Astrocyte (in vitro differentiated cells and primary cell): ENCODE measurements at regions not wholly inside any gene's neighbourhood (a gene's known extent, or its start where the extent isn't known, plus 50 kb on each side); places are given as distances from the start of the nearest gene placed in this dataset.

Source experiments
- DNase-seq: peaks from one replicate; pipeline ENCODE4 v3.0.0-alpha.2; 2010; ENCODE audit warnings: low read depth
- FAIRE-seq: peaks from 2 replicates; lab custom pipeline; 2011; peaks lifted over from hg19 to GRCh38; lab: Jason Lieb, UNC
- H2AFZ ChIP-seq: 2 replicates; pipeline ENCODE4 v1.6.0; 2012; ENCODE audit warnings: low read depth, low read length, inconsistent platforms
- H3K27ac ChIP-seq: 2 replicates; pipeline ENCODE4 v1.5.1; 2011; ENCODE audit warnings: low read depth, low read length, inconsistent platforms
- H3K27me3 ChIP-seq: 2 replicates; pipeline ENCODE4 v1.6.0; 2011; ENCODE audit warnings: low read length, inconsistent platforms; ENCODE audit not compliant: insufficient read depth
- H3K36me3 ChIP-seq: 2 replicates; pipeline ENCODE4 v1.5.1; 2011; ENCODE audit warnings: low read length, inconsistent platforms; ENCODE audit not compliant: insufficient read depth
- H3K4me1 ChIP-seq: 2 replicates; pipeline ENCODE4 v1.5.1; 2011; ENCODE audit warnings: low read length, inconsistent platforms; ENCODE audit not compliant: insufficient read depth
- H3K4me2 ChIP-seq: 2 replicates; pipeline ENCODE4 v1.6.0; 2012; ENCODE audit warnings: low read length, inconsistent platforms
- H3K4me3 ChIP-seq: 2 replicates; pipeline ENCODE4 v1.5.1; 2011; ENCODE audit warnings: low read depth, mild to moderate bottlenecking, low read length, inconsistent platforms; ENCODE audit not compliant: insufficient read depth
- H3K79me2 ChIP-seq: 2 replicates; pipeline ENCODE4 v1.6.0; 2012; ENCODE audit warnings: mild to moderate bottlenecking, low read length, inconsistent platforms; ENCODE audit not compliant: insufficient read depth
- H3K9ac ChIP-seq: 2 replicates; pipeline ENCODE4 v1.6.0; 2012; ENCODE audit warnings: mild to moderate bottlenecking, low read length, inconsistent platforms
- H3K9me3 ChIP-seq: 2 replicates; pipeline ENCODE4 v1.5.1; 2012; ENCODE audit warnings: low read depth, mild to moderate bottlenecking, low read length, inconsistent platforms; ENCODE audit not compliant: insufficient read depth
- H4K20me1 ChIP-seq: 2 replicates; pipeline ENCODE4 v1.6.0; 2012; ENCODE audit warnings: low read length, inconsistent platforms; ENCODE audit not compliant: insufficient read depth
- H3K27ac Mint-ChIP-seq: one replicate; pipeline ENCODE4 v1.8.0; 2021; ENCODE audit warnings: mild to moderate bottlenecking, mixed read lengths; ENCODE audit not compliant: unreplicated experiment
- H3K27me3 Mint-ChIP-seq: one replicate; pipeline ENCODE4 v1.8.0; 2021; ENCODE audit warnings: low read depth, mixed read lengths; ENCODE audit not compliant: unreplicated experiment
- H3K36me3 Mint-ChIP-seq: one replicate; pipeline ENCODE4 v1.8.0; 2021; ENCODE audit warnings: low read depth, mixed read lengths; ENCODE audit not compliant: unreplicated experiment
- H3K4me1 Mint-ChIP-seq: one replicate; pipeline ENCODE4 v1.8.0; 2021; ENCODE audit warnings: low read depth, mixed read lengths; ENCODE audit not compliant: unreplicated experiment
- H3K4me3 Mint-ChIP-seq: one replicate; pipeline ENCODE4 v1.8.0; 2021; ENCODE audit warnings: mild to moderate bottlenecking, moderate library complexity, mixed read lengths; ENCODE audit not compliant: unreplicated experiment
- H3K9me3 Mint-ChIP-seq: one replicate; pipeline ENCODE4 v1.8.0; 2021; ENCODE audit warnings: mild to moderate bottlenecking, mixed read lengths; ENCODE audit not compliant: unreplicated experiment
- CTCF ChIP-seq: IDR thresholded peaks from 2 replicates; pipeline ENCODE4 v1.5.1; 2011; ENCODE audit warnings: low read depth, mild to moderate bottlenecking, inconsistent platforms, low read length, moderate library complexity; ENCODE audit not compliant: insufficient read depth
- EZH2 ChIP-seq: IDR thresholded peaks from 2 replicates; pipeline ENCODE4 v1.6.1; 2012; ENCODE audit warnings: mild to moderate bottlenecking, low read length, inconsistent platforms; ENCODE audit not compliant: insufficient read depth

- H3K4me3 Mint-ChIP-seq: no peak overlapping the region
- H3K79me2 ChIP-seq: no peaks in the 10 kb centered on the region
- no peak for DNase-seq
- no peak overlapping the region for H3K27ac ChIP-seq
- no peak overlapping the region for H2AFZ ChIP-seq
- peaks cover 2% of the 10 kb centered on the region for H3K9me3 ChIP-seq
- peaks cover 4% of the 10 kb centered on the region for H3K27me3 Mint-ChIP-seq
- no peaks in the 10 kb centered on the region for H3K36me3 Mint-ChIP-seq
- H4K20me1 ChIP-seq: no peaks in the 10 kb centered on the region
- H3K27me3 ChIP-seq: no peaks in the 10 kb centered on the region
- no peak overlapping the region for H3K4me2 ChIP-seq
- no peak for FAIRE-seq
- no peaks in the 10 kb centered on the region for H3K36me3 ChIP-seq
- peaks cover 2% of the 10 kb centered on the region for H3K9me3 Mint-ChIP-seq
- H3K4me1 Mint-ChIP-seq: no peaks in the 10 kb centered on the region
- H3K4me3 ChIP-seq: no peak overlapping the region
- H3K9ac ChIP-seq: no peak overlapping the region
- no peak overlapping the region for H3K27ac Mint-ChIP-seq
- no peak for TF ChIP-seq CTCF
- no peak for TF ChIP-seq EZH2
- no peaks in the 10 kb centered on the region for H3K4me1 ChIP-seq
Measured at GRCh38 chr9:1757186-1757585, 258.0 kb upstream of the SMARCA2 start.

GRCh38 chr9:1759009-1759408 is 256.1 kb upstream of the SMARCA2 start:
- no peak for FAIRE-seq
- TF ChIP-seq CTCF (no peak), EZH2 (no peak)
- H3K79me2 ChIP-seq: no peaks in the 10 kb centered on the region
- H3K27me3 ChIP-seq: no peaks in the 10 kb centered on the region
- H3K36me3 ChIP-seq: no peaks in the 10 kb centered on the region
- no peaks in the 10 kb centered on the region for H3K4me1 ChIP-seq
- peaks cover 2% of the 10 kb centered on the region for H3K9me3 ChIP-seq
- DNase-seq: no peak
- no peak overlapping the region for H3K27ac Mint-ChIP-seq
- no peak overlapping the region for H3K9ac ChIP-seq
- H3K4me3 ChIP-seq: no peak overlapping the region
- H3K27ac ChIP-seq: no peak overlapping the region
- H3K9me3 Mint-ChIP-seq: peaks cover 2% of the 10 kb centered on the region
- H3K4me3 Mint-ChIP-seq: no peak overlapping the region
- no peaks in the 10 kb centered on the region for H3K36me3 Mint-ChIP-seq
- H4K20me1 ChIP-seq: no peaks in the 10 kb centered on the region
- no peak overlapping the region for H2AFZ ChIP-seq
- H3K4me2 ChIP-seq: no peak overlapping the region
- H3K4me1 Mint-ChIP-seq: no peaks in the 10 kb centered on the region
- peaks cover 4% of the 10 kb centered on the region for H3K27me3 Mint-ChIP-seq

- H3K9me3 Mint-ChIP-seq: peaks cover under 1% of the 10 kb centered on the region
- Histone ChIP-seq H3K27me3 (no peaks in the 10 kb centered on the region), H3K4me1 (no peaks in the 10 kb centered on the region), H3K27ac (no peak overlapping the region), H2AFZ (no peak overlapping the region), H3K4me2 (no peak overlapping the region), H3K9me3 (peaks cover 2% of the 10 kb centered on the region), H3K9ac (no peak overlapping the region), H3K79me2 (no peaks in the 10 kb centered on the region), H3K4me3 (no peak overlapping the region), H3K36me3 (no peaks in the 10 kb centered on the region), H4K20me1 (no peaks in the 10 kb centered on the region)
- FAIRE-seq: no peak
- TF ChIP-seq EZH2 (no peak), CTCF (no peak)
- peaks cover 4% of the 10 kb centered on the region for H3K27me3 Mint-ChIP-seq
- H3K27ac Mint-ChIP-seq: no peak overlapping the region
- no peaks in the 10 kb centered on the region for H3K36me3 Mint-ChIP-seq
- H3K4me1 Mint-ChIP-seq: no peaks in the 10 kb centered on the region
- no peak for DNase-seq
- H3K4me3 Mint-ChIP-seq: no peak overlapping the region
Measured at GRCh38 chr9:1759771-1760300, 255.3 kb upstream of the SMARCA2 start.
